ENCODE measurements at regions not wholly inside any gene's neighbourhood (a gene's known extent, or its start where the extent isn't known, plus 50 kb on each side); places are given as distances from the start of the nearest gene placed in this dataset.

DNA sequence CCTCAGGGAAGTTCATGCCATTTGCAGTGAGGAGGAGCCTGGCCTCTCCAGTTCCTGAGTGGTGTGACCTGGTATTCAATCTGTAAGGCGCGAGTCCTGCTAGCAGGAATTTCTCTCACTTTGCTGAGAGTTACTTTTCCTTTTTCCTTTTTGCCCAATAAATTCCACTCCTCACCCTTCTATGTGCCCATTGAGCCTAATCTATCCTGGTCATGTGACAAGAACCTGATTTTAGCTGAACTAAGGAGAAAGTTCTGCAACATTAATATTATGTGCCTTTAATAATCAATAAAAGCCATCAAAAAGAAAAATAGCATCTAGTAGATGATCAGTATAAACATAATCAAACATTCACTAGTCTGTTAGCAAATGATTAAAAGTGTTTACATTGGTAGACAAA lies 136.1 kb upstream of the POGK start:
- H3K36me3 ChIP-seq (ENCODE audit: low read depth), result no peaks in the 10 kb centered on the region
- no peaks in the 10 kb centered on the region for H4K20me1 ChIP-seq (ENCODE audit: insufficient read depth)
- POLR2A ChIA-PET (ENCODE audit: unreplicated experiment), result no interaction called here
- H3K27ac ChIP-seq, result no peak overlapping the region
- H3K79me2 ChIP-seq (ENCODE audit: low read depth), result no peaks in the 10 kb centered on the region
- DNase-seq, result no peak
- TF ChIP-seq, protein P1, sequence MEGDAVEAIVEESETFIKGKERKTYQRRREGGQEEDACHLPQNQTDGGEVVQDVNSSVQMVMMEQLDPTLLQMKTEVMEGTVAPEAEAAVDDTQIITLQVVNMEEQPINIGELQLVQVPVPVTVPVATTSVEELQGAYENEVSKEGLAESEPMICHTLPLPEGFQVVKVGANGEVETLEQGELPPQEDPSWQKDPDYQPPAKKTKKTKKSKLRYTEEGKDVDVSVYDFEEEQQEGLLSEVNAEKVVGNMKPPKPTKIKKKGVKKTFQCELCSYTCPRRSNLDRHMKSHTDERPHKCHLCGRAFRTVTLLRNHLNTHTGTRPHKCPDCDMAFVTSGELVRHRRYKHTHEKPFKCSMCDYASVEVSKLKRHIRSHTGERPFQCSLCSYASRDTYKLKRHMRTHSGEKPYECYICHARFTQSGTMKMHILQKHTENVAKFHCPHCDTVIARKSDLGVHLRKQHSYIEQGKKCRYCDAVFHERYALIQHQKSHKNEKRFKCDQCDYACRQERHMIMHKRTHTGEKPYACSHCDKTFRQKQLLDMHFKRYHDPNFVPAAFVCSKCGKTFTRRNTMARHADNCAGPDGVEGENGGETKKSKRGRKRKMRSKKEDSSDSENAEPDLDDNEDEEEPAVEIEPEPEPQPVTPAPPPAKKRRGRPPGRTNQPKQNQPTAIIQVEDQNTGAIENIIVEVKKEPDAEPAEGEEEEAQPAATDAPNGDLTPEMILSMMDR (conservative IDR thresholded peaks at IDR 0.05), result no peak
- no peak for TF ChIP-seq EZH2 (IDR thresholded peaks at IDR 0.05; ENCODE audit: low read depth)
- no TSS peak for BruUV-seq (replicated peaks)
- no peaks in the 10 kb centered on the region; the same call in 1 of the 2 replicates for H3K9me2 ChIP-seq (ENCODE audit: insufficient read depth)
- H3K4me1 ChIP-seq (replicated peaks; ENCODE audit: insufficient read depth), result no peaks in the 10 kb centered on the region
- H3F3A ChIP-seq (ENCODE audit: insufficient read depth, low read depth), result no peaks in the 10 kb centered on the region
- peaks cover 9% of the 10 kb centered on the region; the same call in 1 of the 2 replicates for H3K27me3 ChIP-seq (ENCODE audit: insufficient read depth, low read depth)
- no peak overlapping the region for H2AFZ ChIP-seq
- H3K9me3 ChIP-seq (ENCODE audit: insufficient read depth, low read depth), result no peaks in the 10 kb centered on the region
- H3K4me2 ChIP-seq, result no peak overlapping the region
- CTCF ChIA-PET, result no interaction called here
- no peak overlapping the region for H3K4me3 ChIP-seq
- intact Hi-C loops (cut with micrococcal nuclease; ENCODE audit: unreplicated experiment), result no loop called here

DNA sequence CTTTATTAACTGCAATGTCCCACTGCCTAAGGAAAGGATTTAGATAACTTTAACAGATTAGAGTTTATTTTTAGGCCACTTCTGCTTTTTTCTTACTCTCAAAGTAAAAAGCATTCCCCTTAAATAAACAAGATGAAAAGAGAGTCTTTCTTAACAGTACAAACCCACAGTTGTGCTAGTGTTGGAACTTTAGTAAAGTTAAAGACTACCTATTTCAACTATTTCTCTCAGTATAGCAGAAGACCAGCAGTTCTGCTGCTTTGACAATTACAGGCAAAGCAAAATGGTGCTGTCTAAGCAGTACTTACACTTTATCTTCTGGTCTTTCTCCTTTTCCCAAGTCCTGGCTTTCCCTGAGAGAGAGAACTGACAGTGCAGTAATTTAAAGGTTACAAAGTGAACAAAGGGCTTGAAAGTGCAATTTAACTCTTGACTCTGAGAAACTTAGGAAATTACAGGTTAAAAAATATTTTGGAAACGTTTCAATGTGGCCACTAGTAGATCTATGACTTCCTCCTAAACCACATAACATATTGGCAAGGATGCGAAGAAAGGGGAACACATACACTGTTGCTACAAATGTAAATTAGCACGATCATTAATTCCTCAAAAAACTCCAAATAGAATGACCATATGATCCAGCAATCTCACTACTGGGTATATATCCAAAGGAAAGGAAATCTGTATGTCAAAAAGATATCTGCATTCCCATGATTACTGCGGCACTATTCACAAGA lies 135.4 kb upstream of the POGK start:
- no peak overlapping the region for H3K27ac ChIP-seq
- peaks cover 9% of the 10 kb centered on the region; the same call in 1 of the 2 replicates for H3K27me3 ChIP-seq (ENCODE audit: insufficient read depth, low read depth)
- no peak overlapping the region for H3K4me2 ChIP-seq
- no peaks in the 10 kb centered on the region for H3K79me2 ChIP-seq (ENCODE audit: low read depth)
- H2AFZ ChIP-seq, result no peak overlapping the region
- no peaks in the 10 kb centered on the region for H3K4me1 ChIP-seq (replicated peaks; ENCODE audit: insufficient read depth)
- H3K9me2 ChIP-seq (ENCODE audit: insufficient read depth), result no peaks in the 10 kb centered on the region; the same call in 1 of the 2 replicates
- no peak overlapping the region for H3K4me3 ChIP-seq
- no peaks in the 10 kb centered on the region for H3K36me3 ChIP-seq (ENCODE audit: low read depth)
- H3F3A ChIP-seq (ENCODE audit: insufficient read depth, low read depth), result no peaks in the 10 kb centered on the region
- no peaks in the 10 kb centered on the region for H4K20me1 ChIP-seq (ENCODE audit: insufficient read depth)
- no TSS peak for BruUV-seq (replicated peaks)
- no peaks in the 10 kb centered on the region for H3K9me3 ChIP-seq (ENCODE audit: insufficient read depth, low read depth)
- ChIA-PET CTCF (no interaction called here), POLR2A (ENCODE audit: unreplicated experiment) (no interaction called here)
- TF ChIP-seq, protein P1 (conservative IDR thresholded peaks at IDR 0.05), result no peak
- no peak for TF ChIP-seq EZH2 (IDR thresholded peaks at IDR 0.05; ENCODE audit: low read depth)
- no peak for DNase-seq
- intact Hi-C loops (cut with micrococcal nuclease; ENCODE audit: unreplicated experiment), result no loop called here

DNA sequence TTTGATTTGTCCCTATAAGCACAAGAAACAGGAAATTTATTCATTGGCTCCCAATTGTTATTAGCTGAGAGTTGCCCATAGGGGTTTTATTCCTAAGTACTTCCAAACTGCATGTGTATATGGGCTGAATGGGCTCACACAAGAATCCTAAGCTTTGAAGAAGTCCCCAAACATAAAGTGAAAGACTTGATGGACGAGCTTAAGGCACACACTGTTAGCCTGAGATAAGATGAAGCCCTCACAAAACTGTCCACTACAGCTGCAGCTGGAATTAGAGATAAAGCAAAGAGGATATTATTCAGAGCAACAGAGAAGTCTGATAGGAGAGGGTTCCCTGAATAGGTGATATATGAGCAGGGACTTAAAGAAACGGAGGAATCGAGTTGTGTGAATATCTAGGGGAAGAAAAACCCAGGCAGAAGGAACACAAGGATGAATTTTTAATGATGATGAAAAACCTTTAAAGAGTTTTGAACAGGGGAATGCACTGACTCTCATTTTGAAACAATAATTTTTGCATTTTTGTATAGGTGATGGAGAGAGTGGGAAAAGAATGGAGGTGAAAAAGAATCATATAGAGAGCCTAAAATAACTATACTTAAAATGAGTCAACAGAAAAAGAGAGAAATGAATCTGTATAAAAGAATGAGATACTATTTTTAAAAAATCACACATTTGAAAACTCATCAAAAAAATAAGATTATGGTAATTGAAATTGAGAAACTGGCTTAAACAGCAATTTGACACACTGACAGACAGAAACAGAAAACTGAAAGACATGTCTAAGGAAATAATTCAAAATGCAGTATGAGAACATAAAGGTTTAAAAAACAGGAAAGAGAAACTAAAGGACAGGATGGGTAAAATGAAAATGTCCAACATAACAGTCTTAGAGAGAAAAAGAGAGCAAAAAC lies 133.6 kb upstream of the POGK start:
- Histone ChIP-seq H2AFZ (no peak overlapping the region), H3K36me3 (ENCODE audit: low read depth) (no peaks in the 10 kb centered on the region), H3K27me3 (ENCODE audit: insufficient read depth, low read depth) (peaks cover 8% of the 10 kb centered on the region; the same call in 1 of the 2 replicates), H3K4me2 (no peak overlapping the region), H3K9me3 (ENCODE audit: insufficient read depth, low read depth) (no peaks in the 10 kb centered on the region), H3K4me1 (replicated peaks; ENCODE audit: insufficient read depth) (no peaks in the 10 kb centered on the region), H4K20me1 (ENCODE audit: insufficient read depth) (no peaks in the 10 kb centered on the region), H3K79me2 (ENCODE audit: low read depth) (no peaks in the 10 kb centered on the region), H3F3A (ENCODE audit: insufficient read depth, low read depth) (no peaks in the 10 kb centered on the region), H3K4me3 (no peak overlapping the region), H3K27ac (no peak overlapping the region), H3K9me2 (ENCODE audit: insufficient read depth) (no peaks in the 10 kb centered on the region; the same call in 1 of the 2 replicates)
- intact Hi-C loops (cut with micrococcal nuclease; ENCODE audit: unreplicated experiment), result no loop called here
- no peak for DNase-seq
- ChIA-PET POLR2A (ENCODE audit: unreplicated experiment) (no interaction called here), CTCF (no interaction called here)
- TF ChIP-seq, protein P1 (conservative IDR thresholded peaks at IDR 0.05), result no peak
- no peak for TF ChIP-seq EZH2 (IDR thresholded peaks at IDR 0.05; ENCODE audit: low read depth)
- BruUV-seq (replicated peaks), result no TSS peak
